Endothelial cell of umbilical vein (primary cell): ENCODE measurements at regions not wholly inside any gene's neighbourhood (a gene's known extent, or its start where the extent isn't known, plus 50 kb on each side); places are given as distances from the start of the nearest gene placed in this dataset.

Experiments
- BruUV-seq: library from RNA; stranded (reverse); fragments of 400-500 nt; replicated peaks from 2 replicates; lab custom pipeline; 2021; lab: Mats Ljungman, UMichigan
- CTCF ChIA-PET: fragments of 300-600, 350-600 bp; sonication (Branson Sonifier 250); formaldehyde crosslinking; loops from one replicate; lab custom pipeline; 2021; ENCODE audit warnings: antibody characterized with exemption, inconsistent platforms; lab: Charles Lee
- POLR2A ChIA-PET: fragments of 300-600, 350-600 bp; sonication (Branson Sonifier 250); formaldehyde crosslinking; loops from one replicate; lab custom pipeline; 2021; ENCODE audit warnings: antibody characterized with exemption, inconsistent platforms; lab: Charles Lee
- DNase-seq: peaks from one replicate; pipeline ENCODE4 v3.0.0-alpha.2; 2011; ENCODE audit warnings: low read depth, low spot score
- FAIRE-seq: peaks from 2 replicates; lab custom pipeline; 2011; peaks lifted over from hg19 to GRCh38; lab: Jason Lieb, UNC
- H2AFZ ChIP-seq: 2 replicates; pipeline ENCODE4 v1.6.0; 2012; ENCODE audit warnings: low read depth, low read length, control low read depth, inconsistent platforms
- H3K27ac ChIP-seq: 2 replicates; pipeline ENCODE4 v1.5.1; 2011; ENCODE audit warnings: low read depth, mild to moderate bottlenecking, control low read depth, low read length, moderate library complexity; ENCODE audit not compliant: insufficient read depth
- H3K27me3 ChIP-seq, 2 experiments: 2 replicates each; pipeline versions ENCODE4 v1.6.0 to v1.6.1; 2011; ENCODE audit warnings: low read length in 2 of 2, mixed read lengths in 1 of 2; ENCODE audit not compliant: control insufficient read depth in 2 of 2, insufficient read depth in 2 of 2
- H3K36me3 ChIP-seq, 2 experiments: 2 replicates in 1 of 2; 3 replicates in 1 of 2; pipeline ENCODE4 v1.5.1; 2011; ENCODE audit warnings: low read length in 2 of 2, mild to moderate bottlenecking in 1 of 2, moderate library complexity in 1 of 2; ENCODE audit not compliant: control insufficient read depth in 2 of 2, insufficient read depth in 2 of 2; ENCODE audit errors: extremely low read depth in 1 of 2
- H3K4me1 ChIP-seq: 3 replicates; pipeline ENCODE4 v1.5.1; 2011; ENCODE audit warnings: mild to moderate bottlenecking, low read length; ENCODE audit not compliant: control insufficient read depth, insufficient read depth; ENCODE audit errors: extremely low read depth
- H3K4me2 ChIP-seq: 2 replicates; pipeline ENCODE4 v1.6.1; 2011; ENCODE audit warnings: low read length, control low read depth, mixed read lengths; ENCODE audit not compliant: insufficient read depth
- H3K4me3 ChIP-seq, 3 experiments: fragments of 200-600 bp in 1 of 3; sonication (generic), shearing (Covaris generic) in 1 of 3; replicated peaks in 1 of 3; 2 replicates each; pipeline ENCODE4 v1.5.1; 2011 to 2016; ENCODE audit warnings: control low read depth in 3 of 3, low read length in 3 of 3, mild to moderate bottlenecking in 2 of 3, inconsistent platforms in 1 of 3, low read depth in 1 of 3, moderate library complexity in 1 of 3; ENCODE audit not compliant: insufficient read depth in 1 of 3
- H3K79me2 ChIP-seq: 2 replicates; pipeline ENCODE4 v1.6.0; 2012; ENCODE audit warnings: low read length, inconsistent platforms; ENCODE audit not compliant: control insufficient read depth, insufficient read depth
- H3K9ac ChIP-seq: replicated peaks from 2 replicates; pipeline ENCODE3; 2011; ENCODE audit warnings: low read length, control low read depth; ENCODE audit not compliant: insufficient read depth; ENCODE audit errors: extremely low read depth
- H3K9me1 ChIP-seq: replicated peaks from 3 replicates; pipeline ENCODE4 v1.6.0; 2011; ENCODE audit warnings: mild to moderate bottlenecking, low read length; ENCODE audit not compliant: control insufficient read depth, insufficient read depth; ENCODE audit errors: extremely low read depth
- H3K9me3 ChIP-seq: replicated peaks from 2 replicates; pipeline ENCODE4 v1.5.1; 2012; ENCODE audit warnings: low read length, inconsistent platforms; ENCODE audit not compliant: control insufficient read depth, insufficient read depth
- H4K20me1 ChIP-seq: replicated peaks from 2 replicates; pipeline ENCODE3; 2011; ENCODE audit warnings: mild to moderate bottlenecking, low read length; ENCODE audit not compliant: control insufficient read depth, insufficient read depth; ENCODE audit errors: extremely low read depth
- EZH2 ChIP-seq: IDR thresholded peaks from 2 replicates; pipeline ENCODE4 v1.6.1; 2012; ENCODE audit warnings: borderline replicate concordance, low read depth, mild to moderate bottlenecking, moderate library complexity, low read length, inconsistent platforms; ENCODE audit not compliant: severe bottlenecking
- FOS ChIP-seq: IDR thresholded peaks from 2 replicates; pipeline ENCODE4 v1.6.1; 2011; ENCODE audit warnings: mild to moderate bottlenecking, low read length, moderate library complexity, borderline replicate concordance; ENCODE audit not compliant: insufficient read depth
- GATA2 ChIP-seq: IDR thresholded peaks from 2 replicates; pipeline ENCODE4 v1.7.0; 2011; ENCODE audit warnings: low read depth, mild to moderate bottlenecking, moderate library complexity, mixed read lengths, low read length; ENCODE audit not compliant: insufficient read length, insufficient read depth
- JUN ChIP-seq: IDR thresholded peaks from 2 replicates; pipeline ENCODE4 v1.6.1; 2011; ENCODE audit warnings: borderline replicate concordance, low read depth; ENCODE audit not compliant: insufficient read length, insufficient read depth
- MAX ChIP-seq: IDR thresholded peaks from 2 replicates; pipeline ENCODE4 v1.6.1; 2011; ENCODE audit not compliant: insufficient read depth, insufficient read length
- MYC ChIP-seq: IDR thresholded peaks from one replicate; pipeline ENCODE4 v1.6.1; 2011; ENCODE audit warnings: mild to moderate bottlenecking, low read depth, low read length
- POLR2A ChIP-seq: IDR thresholded peaks from 2 replicates; pipeline ENCODE4 v1.6.1; 2012; ENCODE audit warnings: low read depth, mild to moderate bottlenecking, control low read depth, low read length
- POLR2AphosphoS5 ChIP-seq: IDR thresholded peaks from 2 replicates; pipeline ENCODE4 v1.6.1; 2012; ENCODE audit warnings: low read depth, mild to moderate bottlenecking, control low read depth, low read length, moderate library complexity; ENCODE audit not compliant: insufficient read depth
- dilution Hi-C: fragments of 300-500 bp; cut with MboI; formaldehyde crosslinking; loops from one replicate; pipeline ENCODE4 v1.15.0; 2019; ENCODE audit warnings: low sequenced_read_pairs; ENCODE audit not compliant: extremely low pct_ligation_motif_present
- intact Hi-C: fragments of 100-400 bp; cut with micrococcal nuclease; formaldehyde crosslinking; loops from one replicate; pipeline ENCODE4 v1.10.0; 2022
- TF ChIP-seq, protein P1 (sequence below), 2 donors: IDR thresholded peaks; 1 replicate in 1 of 2; 2 replicates in 1 of 2; pipeline ENCODE4 v1.5.1; 2011; ENCODE audit warnings: low read length in 2 of 2, mild to moderate bottlenecking in 2 of 2, moderate library complexity in 2 of 2, control low read depth in 1 of 2, inconsistent platforms in 1 of 2, low read depth in 1 of 2; ENCODE audit not compliant: insufficient read depth in 1 of 2; ENCODE audit errors: extremely low read depth in 1 of 2

- BruUV-seq: no TSS peak
- no peak overlapping the region for H3K27ac ChIP-seq
- no peaks in the 10 kb centered on the region for H3K27me3 ChIP-seq
- POLR2A ChIA-PET: no interaction called here
- dilution Hi-C loops: no loop called here
- no peak overlapping the region for H3K4me3 ChIP-seq
- H3K9me3 ChIP-seq: peaks cover 6% of the 10 kb centered on the region
- no peak overlapping the region for H2AFZ ChIP-seq
- no peaks in the 10 kb centered on the region for H3K4me1 ChIP-seq
- H3K4me2 ChIP-seq: no peak overlapping the region
- intact Hi-C loops: no loop called here
- no peaks in the 10 kb centered on the region for H4K20me1 ChIP-seq
- H3K9me1 ChIP-seq: no peaks in the 10 kb centered on the region
- FAIRE-seq: no peak
- DNase-seq: no peak
- no peak overlapping the region for H3K9ac ChIP-seq
- no peak for TF ChIP-seq MYC
- no peaks in the 10 kb centered on the region for H3K36me3 ChIP-seq
- H3K79me2 ChIP-seq: no peaks in the 10 kb centered on the region
- CTCF ChIA-PET: no interaction called here
Observed at GRCh38 chr22:48101704-48102103, 1339.3 kb downstream of the TBC1D22A start.

- Histone ChIP-seq H3K79me2 (no peaks in the 10 kb centered on the region), H3K4me1 (no peaks in the 10 kb centered on the region), H3K27me3 (no peaks in the 10 kb centered on the region), H4K20me1 (no peaks in the 10 kb centered on the region), H3K4me3 (no peak overlapping the region), H3K9me1 (no peaks in the 10 kb centered on the region), H3K4me2 (no peak overlapping the region), H2AFZ (no peak overlapping the region), H3K9me3 (peaks cover 6% of the 10 kb centered on the region), H3K36me3 (no peaks in the 10 kb centered on the region), H3K27ac (no peak overlapping the region), H3K9ac (no peak overlapping the region)
- FAIRE-seq: no peak
- CTCF ChIA-PET: no interaction called here
- no peak for DNase-seq
- no peak for TF ChIP-seq MYC
- TF ChIP-seq, protein P1, sequence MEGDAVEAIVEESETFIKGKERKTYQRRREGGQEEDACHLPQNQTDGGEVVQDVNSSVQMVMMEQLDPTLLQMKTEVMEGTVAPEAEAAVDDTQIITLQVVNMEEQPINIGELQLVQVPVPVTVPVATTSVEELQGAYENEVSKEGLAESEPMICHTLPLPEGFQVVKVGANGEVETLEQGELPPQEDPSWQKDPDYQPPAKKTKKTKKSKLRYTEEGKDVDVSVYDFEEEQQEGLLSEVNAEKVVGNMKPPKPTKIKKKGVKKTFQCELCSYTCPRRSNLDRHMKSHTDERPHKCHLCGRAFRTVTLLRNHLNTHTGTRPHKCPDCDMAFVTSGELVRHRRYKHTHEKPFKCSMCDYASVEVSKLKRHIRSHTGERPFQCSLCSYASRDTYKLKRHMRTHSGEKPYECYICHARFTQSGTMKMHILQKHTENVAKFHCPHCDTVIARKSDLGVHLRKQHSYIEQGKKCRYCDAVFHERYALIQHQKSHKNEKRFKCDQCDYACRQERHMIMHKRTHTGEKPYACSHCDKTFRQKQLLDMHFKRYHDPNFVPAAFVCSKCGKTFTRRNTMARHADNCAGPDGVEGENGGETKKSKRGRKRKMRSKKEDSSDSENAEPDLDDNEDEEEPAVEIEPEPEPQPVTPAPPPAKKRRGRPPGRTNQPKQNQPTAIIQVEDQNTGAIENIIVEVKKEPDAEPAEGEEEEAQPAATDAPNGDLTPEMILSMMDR (IDR thresholded peaks at IDR 0.05; ENCODE audit: extremely low read depth in 1 of 2, insufficient read depth in 1 of 2, low read depth in 1 of 2, low read length in 2 of 2): no peak
- TF ChIP-seq POLR2AphosphoS5: no peak
- TF ChIP-seq FOS: no peak
- TF ChIP-seq GATA2: no peak
- TF ChIP-seq JUN: no peak
- no peak for TF ChIP-seq EZH2
- no peak for TF ChIP-seq MAX
- no peak for TF ChIP-seq POLR2A
- POLR2A ChIA-PET: no interaction called here
- BruUV-seq: no TSS peak
- intact Hi-C loops (no loop called here), dilution Hi-C loops (no loop called here)
Observed at GRCh38 chr22:48100685-48101417, 1338.4 kb downstream of the TBC1D22A start.
